ENCODE measurements at regions not wholly inside any gene's neighbourhood (a gene's known extent, or its start where the extent isn't known, plus 50 kb on each side); places are given as distances from the start of the nearest gene placed in this dataset.

- Histone ChIP-seq H3K4me2 (ENCODE audit: insufficient read depth, low read length) (no peak overlapping the region), H4K20me1 (ENCODE audit: insufficient read depth, low read length) (no peaks in the 10 kb centered on the region), H3K4me1 (ENCODE audit: insufficient read depth, low read length) (no peaks in the 10 kb centered on the region), H3K27ac (ENCODE audit: low read length) (no peak overlapping the region), H2AFZ (ENCODE audit: low read depth, low read length) (no peak overlapping the region), H3K9me3 (ENCODE audit: insufficient read depth, low read length, severe bottlenecking) (no peaks in the 10 kb centered on the region), H3K27me3 (ENCODE audit: insufficient read depth, low read length, poor library complexity) (no peaks in the 10 kb centered on the region), H3K4me3 (ENCODE audit: low read depth in 1 of 2, low read length in 2 of 2) (no peak overlapping the region), H3K9ac (ENCODE audit: low read depth, low read length) (no peak overlapping the region), H3K79me2 (ENCODE audit: insufficient read depth, low read length) (no peaks in the 10 kb centered on the region), H3K36me3 (ENCODE audit: insufficient read depth, low read length) (no peaks in the 10 kb centered on the region)
- TF ChIP-seq CTCF (IDR thresholded peaks at IDR 0.05; ENCODE audit: borderline replicate concordance, extremely low read depth, low read length, poor library complexity, severe bottlenecking) (no peak), EZH2 (IDR thresholded peaks at IDR 0.05; ENCODE audit: borderline replicate concordance, low read depth, low read length, severe bottlenecking) (no peak)
- no peak for ATAC-seq (ENCODE audit: insufficient read depth, low read depth)
- DNase-seq = no peak
These were observed 956.6 kb downstream of the LRFN5 start for GRCh38 chr14:42563313-42563712.

DNA sequence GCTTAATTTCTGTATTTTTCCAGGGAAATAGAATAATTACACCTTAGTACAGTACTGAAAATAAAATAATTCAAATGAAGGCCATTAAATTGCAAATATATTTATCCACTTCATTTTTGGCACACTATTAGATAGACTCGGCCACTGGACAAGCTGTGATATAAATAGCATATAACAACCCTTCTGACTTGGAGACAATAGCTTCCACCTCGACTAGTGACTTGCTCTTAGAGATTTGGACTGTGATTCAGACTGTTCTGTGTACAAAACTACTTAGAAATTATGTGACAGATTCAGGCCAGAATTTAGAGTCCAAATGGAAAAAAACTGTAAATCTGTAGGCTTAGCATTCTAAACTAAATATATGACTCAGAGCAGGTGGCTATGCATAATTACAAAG lies 949.9 kb downstream of the LRFN5 start:
- Histone ChIP-seq H3K79me2 (ENCODE audit: insufficient read depth, low read length) (no peaks in the 10 kb centered on the region), H3K36me3 (ENCODE audit: insufficient read depth, low read length) (no peaks in the 10 kb centered on the region), H3K4me2 (ENCODE audit: insufficient read depth, low read length) (no peak overlapping the region), H3K27ac (ENCODE audit: low read length) (no peak overlapping the region), H3K27me3 (ENCODE audit: insufficient read depth, low read length, poor library complexity) (no peaks in the 10 kb centered on the region), H2AFZ (ENCODE audit: low read depth, low read length) (no peak overlapping the region), H4K20me1 (ENCODE audit: insufficient read depth, low read length) (no peaks in the 10 kb centered on the region), H3K4me1 (ENCODE audit: insufficient read depth, low read length) (no peaks in the 10 kb centered on the region), H3K4me3 (ENCODE audit: low read depth in 1 of 2, low read length in 2 of 2) (no peak overlapping the region), H3K9me3 (ENCODE audit: insufficient read depth, low read length, severe bottlenecking) (no peaks in the 10 kb centered on the region), H3K9ac (ENCODE audit: low read depth, low read length) (no peak overlapping the region)
- ATAC-seq (ENCODE audit: insufficient read depth, low read depth) (no peak), DNase-seq (no peak)
- no peak for TF ChIP-seq EZH2 (IDR thresholded peaks at IDR 0.05; ENCODE audit: borderline replicate concordance, low read depth, low read length, severe bottlenecking)
- TF ChIP-seq CTCF (IDR thresholded peaks at IDR 0.05; ENCODE audit: borderline replicate concordance, extremely low read depth, low read length, poor library complexity, severe bottlenecking) = no peak

DNA sequence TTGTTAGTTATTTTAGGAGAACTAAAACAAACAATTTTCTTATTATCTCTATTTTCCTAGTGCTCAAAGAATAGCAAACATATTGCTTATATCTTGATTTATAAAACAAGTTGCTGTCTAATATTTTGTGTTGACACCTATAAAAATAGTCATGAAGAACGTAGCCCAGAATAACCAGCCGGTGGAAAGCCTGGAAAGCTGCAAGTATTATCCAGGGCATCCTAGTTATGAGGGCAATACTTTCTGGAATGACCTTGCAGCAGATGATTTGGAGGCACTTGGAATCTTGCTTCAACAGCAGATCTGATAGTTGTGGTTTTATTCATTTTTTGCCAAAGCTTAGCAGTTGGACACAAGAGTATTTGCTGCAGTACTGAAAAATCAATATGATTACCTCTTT lies 948.7 kb downstream of the LRFN5 start:
- Histone ChIP-seq H3K4me2 (ENCODE audit: insufficient read depth, low read length) (no peak overlapping the region), H3K79me2 (ENCODE audit: insufficient read depth, low read length) (no peaks in the 10 kb centered on the region), H3K27me3 (ENCODE audit: insufficient read depth, low read length, poor library complexity) (no peaks in the 10 kb centered on the region), H3K36me3 (ENCODE audit: insufficient read depth, low read length) (no peaks in the 10 kb centered on the region), H3K27ac (ENCODE audit: low read length) (no peak overlapping the region), H3K9me3 (ENCODE audit: insufficient read depth, low read length, severe bottlenecking) (no peaks in the 10 kb centered on the region), H3K4me1 (ENCODE audit: insufficient read depth, low read length) (no peaks in the 10 kb centered on the region), H3K4me3 (ENCODE audit: low read depth in 1 of 2, low read length in 2 of 2) (no peak overlapping the region), H2AFZ (ENCODE audit: low read depth, low read length) (no peak overlapping the region), H4K20me1 (ENCODE audit: insufficient read depth, low read length) (no peaks in the 10 kb centered on the region), H3K9ac (ENCODE audit: low read depth, low read length) (no peak overlapping the region)
- DNase-seq = no peak
- ATAC-seq (ENCODE audit: insufficient read depth, low read depth) = no peak
- no peak for TF ChIP-seq EZH2 (IDR thresholded peaks at IDR 0.05; ENCODE audit: borderline replicate concordance, low read depth, low read length, severe bottlenecking)
- no peak for TF ChIP-seq CTCF (IDR thresholded peaks at IDR 0.05; ENCODE audit: borderline replicate concordance, extremely low read depth, low read length, poor library complexity, severe bottlenecking)

GRCh38 chr14:42554091-42554490 lies 947.4 kb downstream of the LRFN5 start:
- TF ChIP-seq EZH2 (IDR thresholded peaks at IDR 0.05; ENCODE audit: borderline replicate concordance, low read depth, low read length, severe bottlenecking) (no peak), CTCF (IDR thresholded peaks at IDR 0.05; ENCODE audit: borderline replicate concordance, extremely low read depth, low read length, poor library complexity, severe bottlenecking) (no peak)
- Histone ChIP-seq H3K27me3 (ENCODE audit: insufficient read depth, low read length, poor library complexity) (no peaks in the 10 kb centered on the region), H4K20me1 (ENCODE audit: insufficient read depth, low read length) (no peaks in the 10 kb centered on the region), H3K9ac (ENCODE audit: low read depth, low read length) (no peak overlapping the region), H3K4me1 (ENCODE audit: insufficient read depth, low read length) (no peaks in the 10 kb centered on the region), H2AFZ (ENCODE audit: low read depth, low read length) (no peak overlapping the region), H3K36me3 (ENCODE audit: insufficient read depth, low read length) (no peaks in the 10 kb centered on the region), H3K4me3 (ENCODE audit: low read depth in 1 of 2, low read length in 2 of 2) (no peak overlapping the region), H3K9me3 (ENCODE audit: insufficient read depth, low read length, severe bottlenecking) (no peaks in the 10 kb centered on the region), H3K27ac (ENCODE audit: low read length) (no peak overlapping the region), H3K4me2 (ENCODE audit: insufficient read depth, low read length) (no peak overlapping the region), H3K79me2 (ENCODE audit: insufficient read depth, low read length) (no peaks in the 10 kb centered on the region)
- ATAC-seq (ENCODE audit: insufficient read depth, low read depth) (no peak), DNase-seq (no peak)

Measured in DND-41 (cell line).